ENCODE measurements at regions not wholly inside any gene's neighbourhood (a gene's known extent, or its start where the extent isn't known, plus 50 kb on each side); places are given as distances from the start of the nearest gene placed in this dataset.
"Not testable (repeated sequence)": the region's sequence is repeated elsewhere in the genome, so short reads cannot be mapped to it uniquely, and the experiment has no call there.

- no peak for DNase-seq
Observed at GRCh38 chr4:117577686-117578311, 456.5 kb upstream of the NDST3 start.

- no peak for DNase-seq
Observed at GRCh38 chr4:117588771-117589170, 445.5 kb upstream of the NDST3 start.

- no peak for DNase-seq
Observed at GRCh38 chr4:117596917-117597480, 437.3 kb upstream of the NDST3 start.

- DNase-seq: not testable (repeated sequence)
Observed at GRCh38 chr4:117599393-117599792, 434.9 kb upstream of the NDST3 start.

DNA sequence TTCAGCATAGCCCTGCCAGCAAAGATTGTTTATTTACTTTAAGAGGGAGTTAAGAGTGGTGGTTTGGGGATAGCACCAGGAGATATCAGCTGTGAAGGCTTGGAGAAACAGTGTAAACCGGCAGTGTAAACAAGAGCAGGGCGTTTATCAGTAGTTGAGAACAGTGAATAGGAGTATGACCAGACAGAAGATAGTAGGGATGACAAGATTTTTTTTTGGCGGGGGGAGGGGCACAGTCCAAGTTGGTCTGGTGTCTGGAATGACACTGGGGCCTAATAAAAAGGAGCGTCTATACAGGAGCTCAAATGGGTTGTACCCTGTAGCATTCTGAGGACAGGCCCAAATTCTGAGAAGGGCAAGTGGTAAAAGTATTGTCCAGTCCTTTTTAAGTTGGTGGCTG lies 433.4 kb upstream of the NDST3 start:
- not testable (repeated sequence) for DNase-seq

DNA sequence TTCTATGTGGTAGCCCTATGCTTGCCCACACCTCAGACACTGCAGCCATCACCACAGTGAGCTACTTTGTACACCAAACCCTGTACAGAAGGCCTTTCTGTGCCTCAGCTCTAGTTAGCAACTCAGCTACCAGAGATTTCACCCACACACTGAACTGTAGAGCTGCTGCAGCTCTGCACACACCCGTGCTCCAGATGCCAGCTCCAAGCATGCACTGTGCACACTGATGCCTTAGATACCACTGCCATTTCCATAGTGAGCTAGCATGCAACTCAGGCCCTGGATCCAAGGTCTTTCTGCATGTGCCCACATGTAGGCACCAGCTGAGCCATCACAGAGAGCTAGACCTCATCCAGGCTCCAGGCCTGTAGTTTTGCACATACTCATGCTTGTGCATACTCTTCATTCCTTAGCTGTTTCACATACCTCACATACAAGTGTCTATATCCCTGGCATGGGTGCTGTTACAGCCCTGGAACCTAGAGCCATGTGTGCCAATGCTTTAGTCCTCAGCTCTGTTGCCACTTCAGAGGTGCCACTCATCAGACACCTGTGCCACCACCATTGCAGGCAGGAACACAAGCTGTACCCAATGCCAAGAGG lies 423.5 kb upstream of the NDST3 start:
- no peak for DNase-seq

DNA sequence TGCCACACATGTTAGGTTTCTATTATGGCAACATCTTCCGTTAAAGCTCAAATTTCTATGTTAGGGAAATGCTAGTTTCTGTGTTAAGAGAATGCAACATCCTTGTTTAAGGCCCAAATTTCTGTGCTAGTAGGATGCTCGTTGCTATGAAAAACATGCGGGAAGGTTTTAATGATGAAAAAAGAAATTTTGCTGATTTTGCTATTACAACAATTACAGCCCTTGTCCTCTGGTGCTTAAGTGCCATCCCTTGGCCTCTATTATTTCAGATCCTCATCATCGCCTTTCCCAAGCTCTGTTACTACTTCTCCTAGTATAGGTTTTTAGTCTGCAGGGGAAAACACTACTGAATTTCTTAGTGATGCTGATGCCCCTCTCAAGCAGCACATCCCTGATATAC lies 412.6 kb upstream of the NDST3 start:
- DNase-seq: no peak

DNA sequence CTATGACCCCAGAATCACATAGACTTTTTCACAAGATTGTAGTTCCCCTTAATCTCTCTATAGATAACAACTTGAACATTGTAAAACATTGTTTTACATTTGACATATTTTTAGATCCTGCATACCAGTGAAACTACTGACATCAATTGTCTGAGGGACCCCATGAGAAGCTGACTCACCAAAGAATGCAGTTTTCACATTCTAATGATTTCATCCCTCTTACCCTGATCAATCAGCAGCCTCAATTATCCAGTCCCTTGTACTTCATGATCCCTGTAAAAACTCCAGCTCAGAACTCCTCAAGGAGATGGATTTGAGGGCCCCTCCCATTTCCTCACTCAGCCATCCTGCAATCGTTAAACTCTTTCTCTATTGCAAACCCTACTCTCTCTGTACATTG lies 411.0 kb upstream of the NDST3 start:
- DNase-seq: no peak

DNA sequence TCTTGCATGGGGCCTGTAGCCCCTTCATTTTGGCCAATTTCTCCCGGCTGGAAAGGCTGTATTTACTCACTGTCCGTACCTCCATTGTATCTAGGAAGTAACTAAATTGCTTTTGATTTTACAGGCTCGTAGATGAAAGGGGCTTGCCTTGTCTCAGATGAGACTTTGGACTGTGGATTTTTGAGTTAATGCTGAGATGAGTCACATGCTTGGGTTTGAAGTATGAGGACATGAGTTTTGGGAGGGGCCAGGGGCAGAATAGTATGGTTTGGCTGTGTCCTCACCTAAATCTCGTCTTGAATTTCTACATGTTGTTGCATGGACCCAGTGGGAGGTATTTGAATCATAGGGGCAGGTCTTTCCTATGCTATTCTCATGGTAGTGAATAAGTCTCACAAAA lies 407.6 kb upstream of the NDST3 start:
- no peak for DNase-seq

GRCh38 chr4:117634716-117635115 lies 399.6 kb upstream of the NDST3 start:
- no peak for DNase-seq

- no peak for DNase-seq
Observed at GRCh38 chr4:117637347-117637746, 396.9 kb upstream of the NDST3 start.

GRCh38 chr4:117640836-117641235 lies 393.4 kb upstream of the NDST3 start:
- DNase-seq: no peak

DNA sequence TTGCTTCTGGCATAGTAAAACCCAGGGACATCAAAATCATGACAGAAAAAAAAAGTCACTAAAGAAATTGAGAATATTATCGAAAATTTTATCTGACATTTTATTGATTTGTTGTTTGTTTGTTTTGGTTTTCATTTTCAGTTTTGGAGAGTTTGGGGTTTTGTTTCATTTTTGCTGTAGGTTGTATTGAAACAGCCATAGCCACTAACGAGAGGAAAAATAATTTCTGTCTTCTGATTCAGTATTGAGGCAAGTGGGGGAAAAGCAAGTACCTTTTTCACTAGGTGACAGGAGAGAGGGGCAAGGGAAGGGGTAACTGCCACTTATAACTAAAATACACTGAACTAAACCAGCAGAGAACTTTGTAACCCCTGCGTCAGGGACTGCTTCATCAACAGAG lies 392.8 kb upstream of the NDST3 start:
- no peak for DNase-seq

DNA sequence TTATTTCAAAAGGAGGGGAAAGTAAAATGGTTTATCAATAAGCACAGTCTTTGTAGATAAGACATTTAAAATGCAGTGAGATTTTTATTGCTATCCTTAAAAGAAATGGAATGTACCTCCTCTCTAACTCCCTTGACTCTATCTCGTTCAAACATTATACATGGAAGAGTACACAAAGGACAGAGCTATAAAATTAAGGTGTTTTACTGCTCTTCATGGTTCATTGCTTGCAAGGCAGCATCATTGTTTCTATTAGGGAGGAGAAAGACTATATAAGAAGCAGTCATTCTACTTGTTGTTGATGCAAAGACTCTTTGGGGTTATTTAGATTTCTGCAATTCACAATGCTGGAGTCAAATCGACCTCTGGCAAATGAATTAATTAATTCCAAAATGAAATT lies 380.2 kb upstream of the NDST3 start:
- no peak for DNase-seq

GRCh38 chr4:117660668-117661067 lies 373.6 kb upstream of the NDST3 start:
- no peak for DNase-seq

GRCh38 chr4:117661091-117662072 lies 372.9 kb upstream of the NDST3 start:
- DNase-seq: no peak

- DNase-seq: no peak
Observed at GRCh38 chr4:117664706-117665444, 369.4 kb upstream of the NDST3 start.

- no peak for DNase-seq
Observed at GRCh38 chr4:117676153-117676552, 358.1 kb upstream of the NDST3 start.

DNA sequence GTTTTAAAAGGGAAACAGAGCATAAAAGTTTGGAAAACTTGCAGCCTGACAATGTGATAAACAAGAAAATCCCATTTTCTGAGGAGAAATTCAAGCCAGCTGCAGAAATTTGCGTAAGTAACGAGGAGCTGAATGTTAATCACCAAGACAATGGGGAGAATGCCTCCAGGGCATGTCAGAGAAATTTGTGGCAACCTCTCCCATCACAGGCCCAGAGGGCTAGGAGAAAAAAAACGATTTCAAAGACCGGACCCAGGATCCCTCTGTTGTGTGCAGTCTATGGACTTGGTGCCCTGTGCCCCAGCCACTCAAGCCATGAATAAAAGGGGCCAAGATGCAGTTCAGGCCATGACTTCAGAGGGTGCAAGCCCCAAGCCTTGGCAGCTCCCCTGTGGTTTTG lies 355.4 kb upstream of the NDST3 start:
- no peak for DNase-seq

- DNase-seq: no peak
Observed at GRCh38 chr4:117691572-117692351, 342.5 kb upstream of the NDST3 start.

DNA sequence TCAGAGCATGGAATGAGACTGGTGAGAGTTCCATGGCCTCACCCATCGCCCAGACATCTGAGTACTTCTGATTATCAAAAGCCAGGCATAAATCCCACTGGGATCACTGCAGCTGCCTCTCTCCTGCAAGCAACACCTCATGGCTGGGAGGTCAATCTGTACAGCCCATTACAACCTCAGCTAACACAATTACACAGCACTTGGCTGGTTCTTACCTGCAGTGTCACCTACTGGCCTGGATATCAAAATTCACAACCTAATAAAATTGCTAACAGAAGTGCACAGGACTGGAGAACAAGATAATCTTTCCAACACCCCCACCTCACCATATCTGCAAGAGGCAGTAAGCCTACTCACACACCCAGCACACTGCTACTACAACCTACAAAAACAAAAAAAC lies 341.7 kb upstream of the NDST3 start:
- DNase-seq: no peak

- DNase-seq: no peak
Observed at GRCh38 chr4:117699595-117699994, 334.7 kb upstream of the NDST3 start.
